ENCODE measurements at regions not wholly inside any gene's neighbourhood (a gene's known extent, or its start where the extent isn't known, plus 50 kb on each side); places are given as distances from the start of the nearest gene placed in this dataset.
"Not testable (repeated sequence)": the region's sequence is repeated elsewhere in the genome, so short reads cannot be mapped to it uniquely, and the experiment has no call there.

GRCh38 chr6:180091-180694, 112.1 kb upstream of the DUSP22 start:
- not testable (repeated sequence) for DNase-seq (ENCODE audit: low read depth in 2 of 2)

GRCh38 chr6:181049-181654, 111.1 kb upstream of the DUSP22 start:
- DNase-seq (ENCODE audit: low read depth in 2 of 2) = no peak

GRCh38 chr6:183668-184067, 108.6 kb upstream of the DUSP22 start:
- DNase-seq (ENCODE audit: low read depth in 2 of 2) = no peak

GRCh38 chr6:184161-184700, 108.1 kb upstream of the DUSP22 start:
- DNase-seq (ENCODE audit: low read depth in 2 of 2) = no peak

- DNase-seq (ENCODE audit: low read depth in 2 of 2) = no peak
These were observed 105.8 kb upstream of the DUSP22 start for GRCh38 chr6:186340-186965.

GRCh38 chr6:187210-187861, 105.0 kb upstream of the DUSP22 start:
- no peak for DNase-seq (ENCODE audit: low read depth in 2 of 2)

GRCh38 chr6:188821-189655, 103.2 kb upstream of the DUSP22 start:
- DNase-seq (ENCODE audit: low read depth in 2 of 2) = peak; percentile 52 to 74

GRCh38 chr6:189676-190075, 102.6 kb upstream of the DUSP22 start:
- DNase-seq (ENCODE audit: low read depth in 2 of 2) = no peak

GRCh38 chr6:190596-191395, 101.5 kb upstream of the DUSP22 start:
- DNase-seq (ENCODE audit: low read depth in 2 of 2) = no peak

- no peak for DNase-seq (ENCODE audit: low read depth in 2 of 2)
These were observed 100.6 kb upstream of the DUSP22 start for GRCh38 chr6:191487-192312.

- no peak for DNase-seq (ENCODE audit: low read depth in 2 of 2)
These were observed 100.0 kb upstream of the DUSP22 start for GRCh38 chr6:192313-192664.

- no peak for DNase-seq (ENCODE audit: low read depth in 2 of 2)
These were observed 99.1 kb upstream of the DUSP22 start for GRCh38 chr6:193180-193579.

- peak in 1 of 2 experiments; percentile 23 for DNase-seq (ENCODE audit: low read depth in 2 of 2)
These were observed 98.4 kb upstream of the DUSP22 start for GRCh38 chr6:193773-194310.

GRCh38 chr6:195861-196360, 96.4 kb upstream of the DUSP22 start:
- peak; percentile 48 to 51 for DNase-seq (ENCODE audit: low read depth in 2 of 2)

GRCh38 chr6:196543-196942, 95.7 kb upstream of the DUSP22 start:
- no peak for DNase-seq (ENCODE audit: low read depth in 2 of 2)

GRCh38 chr6:203661-204060, 88.6 kb upstream of the DUSP22 start:
- no peak for DNase-seq (ENCODE audit: low read depth in 2 of 2)

GRCh38 chr6:206264-206663, 86.0 kb upstream of the DUSP22 start:
- DNase-seq (ENCODE audit: low read depth in 2 of 2) = no peak

GRCh38 chr6:208364-208763, 83.9 kb upstream of the DUSP22 start:
- no peak for DNase-seq (ENCODE audit: low read depth in 2 of 2)

- no peak for DNase-seq (ENCODE audit: low read depth in 2 of 2)
These were observed 83.3 kb upstream of the DUSP22 start for GRCh38 chr6:208938-209337.

Measured in stimulated activated CD4-positive, alpha-beta T cell treated with anti-CD3 and anti-CD28 coated beads, Interleukin-12 subunit alpha, Interleukin-12 subunit beta, amount 100 ng/mL, for 24 hours (primary cell).